GM10266 (cell line): ENCODE measurements at regions not wholly inside any gene's neighbourhood (a gene's known extent, or its start where the extent isn't known, plus 50 kb on each side); places are given as distances from the start of the nearest gene placed in this dataset.

ENCODE experiments used
- DNase-seq: peaks from one replicate; pipeline ENCODE4 v3.0.0; 2012; ENCODE audit errors: extremely low spot score
- CTCF ChIP-seq: IDR thresholded peaks from 2 replicates; pipeline ENCODE4 v1.5.1; 2012; ENCODE audit warnings: mild to moderate bottlenecking, low read depth; ENCODE audit not compliant: control insufficient read depth, insufficient read depth; ENCODE audit errors: missing control alignments

GRCh38 chr16:35737076-35737475 lies 2277.7 kb downstream of the TP53TG3F start:
- TF ChIP-seq CTCF, result no peak

GRCh38 chr16:35741546-35741945 lies 2282.1 kb downstream of the TP53TG3F start:
- DNase-seq, result no peak

More at GRCh38 chr16:35737076-35737475, 2277.7 kb downstream of the TP53TG3F start:
- no peak for DNase-seq

GRCh38 chr16:35743101-35743692 lies 2283.8 kb downstream of the TP53TG3F start:
- no peak for TF ChIP-seq CTCF
- DNase-seq, result no peak

More at GRCh38 chr16:35741546-35741945, 2282.1 kb downstream of the TP53TG3F start:
- TF ChIP-seq CTCF, result no peak

- DNase-seq, result no peak
- no peak for TF ChIP-seq CTCF
Observed at GRCh38 chr16:35744084-35744483, 2284.7 kb downstream of the TP53TG3F start.

GRCh38 chr16:35744726-35745125 lies 2285.3 kb downstream of the TP53TG3F start:
- no peak for DNase-seq
- no peak for TF ChIP-seq CTCF

- TF ChIP-seq CTCF, result no peak
- no peak for DNase-seq
Observed at GRCh38 chr16:35745191-35745590, 2285.8 kb downstream of the TP53TG3F start.

GRCh38 chr16:35745821-35746248 lies 2286.4 kb downstream of the TP53TG3F start:
- no peak for TF ChIP-seq CTCF
- no peak for DNase-seq
